ENCODE measurements at regions not wholly inside any gene's neighbourhood (a gene's known extent, or its start where the extent isn't known, plus 50 kb on each side); places are given as distances from the start of the nearest gene placed in this dataset.

GRCh38 chr18:44245019-44245418 is 435.7 kb upstream of the SETBP1 start:
- no peak for TF ChIP-seq SIN3A (IDR thresholded peaks at IDR 0.05; ENCODE audit: borderline replicate concordance, insufficient read depth, low read length)
- TF ChIP-seq POLR2AphosphoS5 (IDR thresholded peaks at IDR 0.05; ENCODE audit: low read depth, low read length): no peak
- no peak for TF ChIP-seq REST (IDR thresholded peaks at IDR 0.05; ENCODE audit: insufficient read depth in 1 of 2, low read depth in 2 of 2, low read length in 2 of 2)
- TF ChIP-seq TAF1 (IDR thresholded peaks at IDR 0.05; ENCODE audit: borderline replicate concordance, insufficient read depth, low read length): no peak
- TF ChIP-seq FOXP2 (optimal IDR thresholded peaks at IDR 0.05; ENCODE audit: borderline replicate concordance, extremely low read depth, extremely low read length, insufficient read depth): no peak

GRCh38 chr18:44246001-44246400 is 434.7 kb upstream of the SETBP1 start:
- TF ChIP-seq SIN3A (IDR thresholded peaks at IDR 0.05; ENCODE audit: borderline replicate concordance, insufficient read depth, low read length) (no peak), FOXP2 (optimal IDR thresholded peaks at IDR 0.05; ENCODE audit: borderline replicate concordance, extremely low read depth, extremely low read length, insufficient read depth) (no peak), REST (IDR thresholded peaks at IDR 0.05; ENCODE audit: insufficient read depth in 1 of 2, low read depth in 2 of 2, low read length in 2 of 2) (peak; percentile 74 to 93)

- no peak for TF ChIP-seq FOXP2 (optimal IDR thresholded peaks at IDR 0.05; ENCODE audit: borderline replicate concordance, extremely low read depth, extremely low read length, insufficient read depth)
- TF ChIP-seq POLR2AphosphoS5 (IDR thresholded peaks at IDR 0.05; ENCODE audit: low read depth, low read length): no peak
- no peak for TF ChIP-seq TAF1 (IDR thresholded peaks at IDR 0.05; ENCODE audit: borderline replicate concordance, insufficient read depth, low read length)
- TF ChIP-seq REST (IDR thresholded peaks at IDR 0.05; ENCODE audit: insufficient read depth in 1 of 2, low read depth in 2 of 2, low read length in 2 of 2): no peak
- no peak for TF ChIP-seq SIN3A (IDR thresholded peaks at IDR 0.05; ENCODE audit: borderline replicate concordance, insufficient read depth, low read length)
These were observed 422.6 kb upstream of the SETBP1 start for GRCh38 chr18:44258086-44258485.

GRCh38 chr18:44258576-44258975 is 422.1 kb upstream of the SETBP1 start:
- no peak for TF ChIP-seq SIN3A (IDR thresholded peaks at IDR 0.05; ENCODE audit: borderline replicate concordance, insufficient read depth, low read length)
- no peak for TF ChIP-seq REST (IDR thresholded peaks at IDR 0.05; ENCODE audit: insufficient read depth in 1 of 2, low read depth in 2 of 2, low read length in 2 of 2)

- TF ChIP-seq TAF1 (IDR thresholded peaks at IDR 0.05; ENCODE audit: borderline replicate concordance, insufficient read depth, low read length): no peak
- no peak for TF ChIP-seq SIN3A (IDR thresholded peaks at IDR 0.05; ENCODE audit: borderline replicate concordance, insufficient read depth, low read length)
- TF ChIP-seq REST (IDR thresholded peaks at IDR 0.05; ENCODE audit: insufficient read depth in 1 of 2, low read depth in 2 of 2, low read length in 2 of 2): no peak
- TF ChIP-seq FOXP2 (optimal IDR thresholded peaks at IDR 0.05; ENCODE audit: borderline replicate concordance, extremely low read depth, extremely low read length, insufficient read depth): no peak
- TF ChIP-seq POLR2AphosphoS5 (IDR thresholded peaks at IDR 0.05; ENCODE audit: low read depth, low read length): no peak
These were observed 421.1 kb upstream of the SETBP1 start for GRCh38 chr18:44259610-44260009.

All from PFSK-1 (cell line).